ENCODE measurements at regions not wholly inside any gene's neighbourhood (a gene's known extent, or its start where the extent isn't known, plus 50 kb on each side); places are given as distances from the start of the nearest gene placed in this dataset.

GRCh38 chr9:115328677-115329076 lies 210.7 kb upstream of the TNC start:
- POLR2A ChIA-PET, result no interaction called here
- H4K20me1 ChIP-seq (ENCODE audit: insufficient read depth), result no peaks in the 10 kb centered on the region
- H3K27me3 ChIP-seq (ENCODE audit: insufficient read depth), result no peaks in the 10 kb centered on the region
- H2AFZ ChIP-seq (ENCODE audit: low read depth), result no peak overlapping the region
- H3K36me3 ChIP-seq (replicated peaks in 1 of 2; ENCODE audit: control insufficient read depth in 1 of 2, insufficient read depth in 2 of 2, low read length in 1 of 2), result no peaks in the 10 kb centered on the region
- no peak overlapping the region for H3K4me2 ChIP-seq
- H3K4me1 ChIP-seq (ENCODE audit: control insufficient read depth in 1 of 2, insufficient read depth in 2 of 2, low read depth in 1 of 2, low read length in 1 of 2), result peaks cover 0 to 15% of the 10 kb centered on the region in 2 experiments; a peak in 1 of 4 replicates
- no peak for DNase-seq
- H3F3A ChIP-seq (replicated peaks; ENCODE audit: insufficient read depth), result peaks cover 5% of the 10 kb centered on the region
- no peaks in the 10 kb centered on the region for H3K9me2 ChIP-seq
- CTCF ChIA-PET, result no interaction called here
- H3K9ac ChIP-seq, result no peak overlapping the region
- peak overlapping the region; percentile 6 to 58; a peak in 2 of 4 replicates for H3K27ac ChIP-seq (ENCODE audit: low read depth in 2 of 2, low read length in 1 of 2)
- TF ChIP-seq TCF12 (IDR thresholded peaks at IDR 0.05) (no peak), MXI1 (IDR thresholded peaks at IDR 0.05; ENCODE audit: low read depth, low read length) (no peak), EP300 (IDR thresholded peaks at IDR 0.05; ENCODE audit: borderline replicate concordance in 1 of 2, low read depth in 1 of 2, low read length in 1 of 2) (no peak), IRF3 (IDR thresholded peaks at IDR 0.05; ENCODE audit: low read depth, low read length) (no peak), MAX (IDR thresholded peaks at IDR 0.05; ENCODE audit: low read depth) (no peak), CHD2 (IDR thresholded peaks at IDR 0.05; ENCODE audit: low read length, partially characterized antibody) (no peak), FOXM1 (IDR thresholded peaks at IDR 0.05; ENCODE audit: low read depth) (no peak), CTCF (IDR thresholded peaks at IDR 0.05) (no peak), PBX3 (IDR thresholded peaks at IDR 0.05) (no peak), POLR2AphosphoS5 (IDR thresholded peaks at IDR 0.05; ENCODE audit: low read depth, low read length) (no peak), REST (IDR thresholded peaks at IDR 0.05; ENCODE audit: low read depth, low read length) (no peak), ZBTB33 (IDR thresholded peaks at IDR 0.05; ENCODE audit: borderline replicate concordance, low read depth) (no peak), NRF1 (IDR thresholded peaks at IDR 0.05; ENCODE audit: low read depth, low read length) (no peak)
- no peak overlapping the region for H3K4me3 ChIP-seq (ENCODE audit: low read depth in 2 of 2, low read length in 1 of 2)
- no peaks in the 10 kb centered on the region for H3K79me2 ChIP-seq (ENCODE audit: insufficient read depth)
- H3K9me3 ChIP-seq, result no peaks in the 10 kb centered on the region

All from SK-N-SH (cell line).